ENCODE measurements at regions not wholly inside any gene's neighbourhood (a gene's known extent, or its start where the extent isn't known, plus 50 kb on each side); places are given as distances from the start of the nearest gene placed in this dataset.

- H3K4me1 ChIP-seq (ENCODE audit: control extremely low read depth in 1 of 4, control insufficient read depth in 4 of 4, insufficient read depth in 4 of 4, low read length in 3 of 4), result no peaks in the 10 kb centered on the region
- H3K27ac ChIP-seq (ENCODE audit: insufficient read depth in 1 of 2, low read depth in 1 of 2, low read length in 2 of 2, poor library complexity in 1 of 2, severe bottlenecking in 2 of 2), result no peak overlapping the region
- POLR2A ChIA-PET, result no interaction called here
- CTCF ChIA-PET, result no interaction called here
- no peaks in the 10 kb centered on the region for H3K27me3 ChIP-seq (replicated peaks in 2 of 5; ENCODE audit: control insufficient read depth in 4 of 5, insufficient read depth in 5 of 5, low read length in 4 of 5)
- H3K4me3 ChIP-seq (ENCODE audit: control insufficient read depth in 1 of 7, extremely low read depth in 1 of 7, insufficient read depth in 4 of 7, low read depth in 2 of 7, low read length in 6 of 7), result no peak overlapping the region
- no peaks in the 10 kb centered on the region for H3K9me3 ChIP-seq (ENCODE audit: control extremely low read depth in 1 of 5, control insufficient read depth in 4 of 5, insufficient read depth in 2 of 5, low read depth in 1 of 5, low read length in 4 of 5)
- H3K36me3 ChIP-seq (ENCODE audit: control insufficient read depth in 4 of 4, insufficient read depth in 4 of 4, low read length in 3 of 4), result no peaks in the 10 kb centered on the region
- WGBS (ENCODE audit: insufficient coverage), result no CpG with 5 or more reads among the region's 4 CpGs
- no peak for DNase-seq
These were observed 447.9 kb upstream of the DSEL start for GRCh38 chr18:67964462-67964861.

GRCh38 chr18:67961701-67962440, 445.4 kb upstream of the DSEL start:
- CTCF ChIA-PET, result no interaction called here
- WGBS (ENCODE audit: insufficient coverage), result 100% methylated on average over 1 of the region's 7 CpGs
- DNase-seq, result no peak

GRCh38 chr18:67957684-67958083, 441.2 kb upstream of the DSEL start:
- POLR2A ChIA-PET, result no interaction called here
- no CpG with 5 or more reads among the region's 2 CpGs for WGBS (ENCODE audit: insufficient coverage)
- Histone ChIP-seq H3K27me3 (replicated peaks in 2 of 5; ENCODE audit: control insufficient read depth in 4 of 5, insufficient read depth in 5 of 5, low read length in 4 of 5) (no peaks in the 10 kb centered on the region), H3K4me3 (ENCODE audit: control insufficient read depth in 1 of 7, extremely low read depth in 1 of 7, insufficient read depth in 4 of 7, low read depth in 2 of 7, low read length in 6 of 7) (no peak overlapping the region), H3K9me3 (ENCODE audit: control extremely low read depth in 1 of 5, control insufficient read depth in 4 of 5, insufficient read depth in 2 of 5, low read depth in 1 of 5, low read length in 4 of 5) (no peaks in the 10 kb centered on the region), H3K27ac (ENCODE audit: insufficient read depth in 1 of 2, low read depth in 1 of 2, low read length in 2 of 2, poor library complexity in 1 of 2, severe bottlenecking in 2 of 2) (no peak overlapping the region), H3K36me3 (ENCODE audit: control insufficient read depth in 4 of 4, insufficient read depth in 4 of 4, low read length in 3 of 4) (no peaks in the 10 kb centered on the region), H3K4me1 (ENCODE audit: control extremely low read depth in 1 of 4, control insufficient read depth in 4 of 4, insufficient read depth in 4 of 4, low read length in 3 of 4) (no peaks in the 10 kb centered on the region)
- CTCF ChIA-PET, result no interaction called here
- DNase-seq, result no peak

More at GRCh38 chr18:67961701-67962440, 445.4 kb upstream of the DSEL start:
- Histone ChIP-seq H3K4me3 (ENCODE audit: control insufficient read depth in 1 of 7, extremely low read depth in 1 of 7, insufficient read depth in 4 of 7, low read depth in 2 of 7, low read length in 6 of 7) (no peak overlapping the region), H3K27me3 (replicated peaks in 2 of 5; ENCODE audit: control insufficient read depth in 4 of 5, insufficient read depth in 5 of 5, low read length in 4 of 5) (no peaks in the 10 kb centered on the region), H3K27ac (ENCODE audit: insufficient read depth in 1 of 2, low read depth in 1 of 2, low read length in 2 of 2, poor library complexity in 1 of 2, severe bottlenecking in 2 of 2) (no peak overlapping the region), H3K9me3 (ENCODE audit: control extremely low read depth in 1 of 5, control insufficient read depth in 4 of 5, insufficient read depth in 2 of 5, low read depth in 1 of 5, low read length in 4 of 5) (no peaks in the 10 kb centered on the region), H3K4me1 (ENCODE audit: control extremely low read depth in 1 of 4, control insufficient read depth in 4 of 4, insufficient read depth in 4 of 4, low read length in 3 of 4) (no peaks in the 10 kb centered on the region), H3K36me3 (ENCODE audit: control insufficient read depth in 4 of 4, insufficient read depth in 4 of 4, low read length in 3 of 4) (no peaks in the 10 kb centered on the region)
- POLR2A ChIA-PET, result no interaction called here

- WGBS (ENCODE audit: insufficient coverage), result 57% methylated on average over 1 of the region's 3 CpGs
- H3K4me1 ChIP-seq (ENCODE audit: control extremely low read depth in 1 of 4, control insufficient read depth in 4 of 4, insufficient read depth in 4 of 4, low read length in 3 of 4), result no peaks in the 10 kb centered on the region
- H3K4me3 ChIP-seq (ENCODE audit: control insufficient read depth in 1 of 7, extremely low read depth in 1 of 7, insufficient read depth in 4 of 7, low read depth in 2 of 7, low read length in 6 of 7), result no peak overlapping the region
- POLR2A ChIA-PET, result no interaction called here
- no peak overlapping the region for H3K27ac ChIP-seq (ENCODE audit: insufficient read depth in 1 of 2, low read depth in 1 of 2, low read length in 2 of 2, poor library complexity in 1 of 2, severe bottlenecking in 2 of 2)
- H3K36me3 ChIP-seq (ENCODE audit: control insufficient read depth in 4 of 4, insufficient read depth in 4 of 4, low read length in 3 of 4), result no peaks in the 10 kb centered on the region
- DNase-seq, result no peak
- H3K27me3 ChIP-seq (replicated peaks in 2 of 5; ENCODE audit: control insufficient read depth in 4 of 5, insufficient read depth in 5 of 5, low read length in 4 of 5), result no peaks in the 10 kb centered on the region
- H3K9me3 ChIP-seq (ENCODE audit: control extremely low read depth in 1 of 5, control insufficient read depth in 4 of 5, insufficient read depth in 2 of 5, low read depth in 1 of 5, low read length in 4 of 5), result no peaks in the 10 kb centered on the region
- CTCF ChIA-PET, result no interaction called here
These were observed 438.1 kb upstream of the DSEL start for GRCh38 chr18:67954594-67954993.

- ChIA-PET POLR2A (no interaction called here), CTCF (no interaction called here)
- no peaks in the 10 kb centered on the region for H3K9me3 ChIP-seq (ENCODE audit: control extremely low read depth in 1 of 5, control insufficient read depth in 4 of 5, insufficient read depth in 2 of 5, low read depth in 1 of 5, low read length in 4 of 5)
- no peaks in the 10 kb centered on the region for H3K27me3 ChIP-seq (replicated peaks in 2 of 5; ENCODE audit: control insufficient read depth in 4 of 5, insufficient read depth in 5 of 5, low read length in 4 of 5)
- H3K27ac ChIP-seq (ENCODE audit: insufficient read depth in 1 of 2, low read depth in 1 of 2, low read length in 2 of 2, poor library complexity in 1 of 2, severe bottlenecking in 2 of 2), result no peak overlapping the region
- H3K36me3 ChIP-seq (ENCODE audit: control insufficient read depth in 4 of 4, insufficient read depth in 4 of 4, low read length in 3 of 4), result no peaks in the 10 kb centered on the region
- H3K4me3 ChIP-seq (ENCODE audit: control insufficient read depth in 1 of 7, extremely low read depth in 1 of 7, insufficient read depth in 4 of 7, low read depth in 2 of 7, low read length in 6 of 7), result no peak overlapping the region
- 98% methylated on average over 4 of the region's 7 CpGs for WGBS (ENCODE audit: insufficient coverage)
- DNase-seq, result no peak
- no peaks in the 10 kb centered on the region for H3K4me1 ChIP-seq (ENCODE audit: control extremely low read depth in 1 of 4, control insufficient read depth in 4 of 4, insufficient read depth in 4 of 4, low read length in 3 of 4)
These were observed 434.6 kb upstream of the DSEL start for GRCh38 chr18:67951137-67951536.

GRCh38 chr18:67938660-67939059, 422.1 kb upstream of the DSEL start:
- DNase-seq, result no peak
- WGBS (ENCODE audit: insufficient coverage), result 80% methylated on average over 1 of the region's 3 CpGs
- CTCF ChIA-PET, result no interaction called here

GRCh38 chr18:67935638-67936037, 419.1 kb upstream of the DSEL start:
- POLR2A ChIA-PET, result no interaction called here
- H3K9me3 ChIP-seq (ENCODE audit: control extremely low read depth in 1 of 5, control insufficient read depth in 4 of 5, insufficient read depth in 2 of 5, low read depth in 1 of 5, low read length in 4 of 5), result no peaks in the 10 kb centered on the region

More at GRCh38 chr18:67938660-67939059, 422.1 kb upstream of the DSEL start:
- POLR2A ChIA-PET, result no interaction called here
- H3K36me3 ChIP-seq (ENCODE audit: control insufficient read depth in 4 of 4, insufficient read depth in 4 of 4, low read length in 3 of 4), result no peaks in the 10 kb centered on the region
- no peak overlapping the region for H3K27ac ChIP-seq (ENCODE audit: insufficient read depth in 1 of 2, low read depth in 1 of 2, low read length in 2 of 2, poor library complexity in 1 of 2, severe bottlenecking in 2 of 2)
- no peaks in the 10 kb centered on the region for H3K9me3 ChIP-seq (ENCODE audit: control extremely low read depth in 1 of 5, control insufficient read depth in 4 of 5, insufficient read depth in 2 of 5, low read depth in 1 of 5, low read length in 4 of 5)
- H3K4me3 ChIP-seq (ENCODE audit: control insufficient read depth in 1 of 7, extremely low read depth in 1 of 7, insufficient read depth in 4 of 7, low read depth in 2 of 7, low read length in 6 of 7), result no peak overlapping the region
- peaks cover 0 to 2% (median 0%) of the 10 kb centered on the region in 5 experiments for H3K27me3 ChIP-seq (replicated peaks in 2 of 5; ENCODE audit: control insufficient read depth in 4 of 5, insufficient read depth in 5 of 5, low read length in 4 of 5)
- no peaks in the 10 kb centered on the region for H3K4me1 ChIP-seq (ENCODE audit: control extremely low read depth in 1 of 4, control insufficient read depth in 4 of 4, insufficient read depth in 4 of 4, low read length in 3 of 4)

More at GRCh38 chr18:67935638-67936037, 419.1 kb upstream of the DSEL start:
- no peaks in the 10 kb centered on the region for H3K36me3 ChIP-seq (ENCODE audit: control insufficient read depth in 4 of 4, insufficient read depth in 4 of 4, low read length in 3 of 4)
- no peak overlapping the region for H3K4me3 ChIP-seq (ENCODE audit: control insufficient read depth in 1 of 7, extremely low read depth in 1 of 7, insufficient read depth in 4 of 7, low read depth in 2 of 7, low read length in 6 of 7)
- DNase-seq, result no peak
- CTCF ChIA-PET, result no interaction called here
- no peaks in the 10 kb centered on the region for H3K4me1 ChIP-seq (ENCODE audit: control extremely low read depth in 1 of 4, control insufficient read depth in 4 of 4, insufficient read depth in 4 of 4, low read length in 3 of 4)
- 100% methylated on average over 1 of the region's 3 CpGs for WGBS (ENCODE audit: insufficient coverage)
- H3K27ac ChIP-seq (ENCODE audit: insufficient read depth in 1 of 2, low read depth in 1 of 2, low read length in 2 of 2, poor library complexity in 1 of 2, severe bottlenecking in 2 of 2), result no peak overlapping the region
- H3K27me3 ChIP-seq (replicated peaks in 2 of 5; ENCODE audit: control insufficient read depth in 4 of 5, insufficient read depth in 5 of 5, low read length in 4 of 5), result peaks cover 0 to 2% (median 0%) of the 10 kb centered on the region in 5 experiments
